ENCODE measurements at regions not wholly inside any gene's neighbourhood (a gene's known extent, or its start where the extent isn't known, plus 50 kb on each side); places are given as distances from the start of the nearest gene placed in this dataset.

GRCh38 chr14:44444454-44444853 is 62.6 kb downstream of the FSCB start:
- Histone ChIP-seq H3K4me1 (ENCODE audit: control insufficient read depth, insufficient read depth, low read length) (no peaks in the 10 kb centered on the region), H3K27ac (ENCODE audit: low read length) (no peak overlapping the region), H3K9me3 (ENCODE audit: control insufficient read depth, insufficient read depth, low read depth, low read length) (no peaks in the 10 kb centered on the region), H3K27me3 (ENCODE audit: control insufficient read depth, insufficient read depth, low read length) (no peaks in the 10 kb centered on the region), H3K36me3 (ENCODE audit: control insufficient read depth, insufficient read depth, low read length) (no peaks in the 10 kb centered on the region), H3K4me3 (ENCODE audit: low read depth in 2 of 2, low read length in 2 of 2) (no peak overlapping the region)
- BruUV-seq (replicated peaks) = no TSS peak
- intact Hi-C loops (cut with micrococcal nuclease; ENCODE audit: unreplicated experiment) = no loop called here
- ATAC-seq = no peak
- CTCF ChIA-PET = interaction anchor here (0.7 kb wide), 1 partner anchor 1692 kb away, joined by 3 read pairs; no protein-coding TSS in a partner anchor
- DNase-seq (ENCODE audit: low read depth, low spot score) = no peak
- in situ Hi-C loops (cut with HindIII; ENCODE audit: low pct_unique_long_range_greater_than_20kb, low sequenced_read_pairs) = no loop called here
- POLR2A ChIA-PET = no interaction called here
- TF ChIP-seq SIN3A (IDR thresholded peaks at IDR 0.05; ENCODE audit: borderline replicate concordance, insufficient read depth, low read depth, low read length) (no peak), TCF7L2 (IDR thresholded peaks at IDR 0.05; ENCODE audit: low read depth, low read length) (no peak), POLR2AphosphoS5 (IDR thresholded peaks at IDR 0.05; ENCODE audit: low read depth, low read length) (no peak), CTCF (IDR thresholded peaks at IDR 0.05) (no peak)

- CTCF ChIA-PET = no interaction called here
Measured at GRCh38 chr14:44438936-44439335, 68.1 kb downstream of the FSCB start.

More at GRCh38 chr14:44438936-44439335, 68.1 kb downstream of the FSCB start:
- POLR2A ChIA-PET = no interaction called here
- H3K36me3 ChIP-seq (ENCODE audit: control insufficient read depth, insufficient read depth, low read length) = no peaks in the 10 kb centered on the region
- no peaks in the 10 kb centered on the region for H3K4me1 ChIP-seq (ENCODE audit: control insufficient read depth, insufficient read depth, low read length)
- in situ Hi-C loops (cut with HindIII; ENCODE audit: low pct_unique_long_range_greater_than_20kb, low sequenced_read_pairs) = no loop called here
- intact Hi-C loops (cut with micrococcal nuclease; ENCODE audit: unreplicated experiment) = no loop called here
- ATAC-seq = no peak
- DNase-seq (ENCODE audit: low read depth, low spot score) = no peak
- TF ChIP-seq TCF7L2 (IDR thresholded peaks at IDR 0.05; ENCODE audit: low read depth, low read length) (no peak), SIN3A (IDR thresholded peaks at IDR 0.05; ENCODE audit: borderline replicate concordance, insufficient read depth, low read depth, low read length) (no peak), CTCF (IDR thresholded peaks at IDR 0.05) (no peak), REST (IDR thresholded peaks at IDR 0.05; ENCODE audit: insufficient read depth in 1 of 2, low read depth in 2 of 2, low read length in 1 of 2) (no peak), POLR2AphosphoS5 (IDR thresholded peaks at IDR 0.05; ENCODE audit: low read depth, low read length) (no peak)
- no peaks in the 10 kb centered on the region for H3K9me3 ChIP-seq (ENCODE audit: control insufficient read depth, insufficient read depth, low read depth, low read length)
- H3K4me3 ChIP-seq (ENCODE audit: low read depth in 2 of 2, low read length in 2 of 2) = no peak overlapping the region
- no TSS peak for BruUV-seq (replicated peaks)
- no peaks in the 10 kb centered on the region for H3K27me3 ChIP-seq (ENCODE audit: control insufficient read depth, insufficient read depth, low read length)
- H3K27ac ChIP-seq (ENCODE audit: low read length) = no peak overlapping the region

All from Panc1 (cell line).